Neural progenitor cell (in vitro differentiated cells): ENCODE measurements at regions not wholly inside any gene's neighbourhood (a gene's known extent, or its start where the extent isn't known, plus 50 kb on each side); places are given as distances from the start of the nearest gene placed in this dataset.

Experiments used
- DNase-seq: peaks from one replicate; pipeline ENCODE4 v3.0.0-alpha.2; 2016; ENCODE audit warnings: low spot score
- H2AFZ ChIP-seq: fragments of 200-600 bp; sonication (generic); replicated peaks from 2 replicates; pipeline ENCODE4 v1.6.1; 2016; ENCODE audit warnings: antibody characterized with exemption
- H3F3A ChIP-seq: fragments of 200-600 bp; sonication (generic); 2 replicates; pipeline ENCODE4 v1.6.1; 2016; ENCODE audit warnings: antibody characterized with exemption, low read depth
- H3K27ac ChIP-seq: fragments of 200-600 bp; sonication (generic); 2 replicates; pipeline ENCODE4 v1.5.1; 2016; ENCODE audit warnings: mild to moderate bottlenecking
- H3K27me3 ChIP-seq: fragments of 200-600 bp; sonication (generic); 2 replicates; pipeline ENCODE4 v1.6.1; 2016; ENCODE audit warnings: mild to moderate bottlenecking, moderate library complexity
- H3K36me3 ChIP-seq: fragments of 200-600 bp; sonication (generic); 2 replicates; pipeline ENCODE4 v1.5.1; 2016
- H3K4me1 ChIP-seq: fragments of 200-600 bp; sonication (generic); 2 replicates; pipeline ENCODE4 v1.6.1; 2016; ENCODE audit warnings: mixed run types
- H3K4me2 ChIP-seq: fragments of 200-600 bp; sonication (generic); 2 replicates; pipeline ENCODE4 v1.6.1; 2016
- H3K4me3 ChIP-seq: fragments of 200-600 bp; sonication (generic); 2 replicates; pipeline ENCODE4 v1.5.1; 2016
- H3K79me2 ChIP-seq: fragments of 200-600 bp; sonication (generic); 2 replicates; pipeline ENCODE4 v1.6.1; 2016; ENCODE audit warnings: low read depth
- H3K9ac ChIP-seq: fragments of 200-600 bp; sonication (generic); 2 replicates; pipeline ENCODE4 v1.6.1; 2016
- H3K9me3 ChIP-seq: fragments of 200-600 bp; sonication (generic); 2 replicates; pipeline ENCODE4 v1.5.1; 2016; ENCODE audit warnings: low read depth
- H4K20me1 ChIP-seq: fragments of 200-600 bp; sonication (generic); 2 replicates; pipeline ENCODE4 v1.6.1; 2016; ENCODE audit warnings: low read depth
- H3K27ac Mint-ChIP-seq: 3 replicates; pipeline ENCODE4 v1.8.0; 2021; ENCODE audit warnings: mixed read lengths
- H3K27me3 Mint-ChIP-seq: 2 replicates; pipeline ENCODE4 v1.8.0; 2022; ENCODE audit warnings: low read depth, mild to moderate bottlenecking, inconsistent platforms, moderate library complexity, mixed read lengths; ENCODE audit not compliant: insufficient read depth
- H3K36me3 Mint-ChIP-seq: 3 replicates; pipeline ENCODE4 v1.8.0; 2021; ENCODE audit warnings: mixed read lengths
- H3K4me1 Mint-ChIP-seq: 3 replicates; pipeline ENCODE4 v1.8.0; 2021; ENCODE audit warnings: mixed read lengths
- H3K4me3 Mint-ChIP-seq: 3 replicates; pipeline ENCODE4 v1.8.0; 2021; ENCODE audit warnings: mild to moderate bottlenecking, moderate library complexity, mixed read lengths
- H3K9me3 Mint-ChIP-seq: 3 replicates; pipeline ENCODE4 v1.8.0; 2020; ENCODE audit warnings: mixed read lengths
- CTCF ChIP-seq: fragments of 200-600 bp; sonication (generic); IDR thresholded peaks from 2 replicates; pipeline ENCODE4 v1.5.1; 2017; ENCODE audit warnings: antibody characterized with exemption, mild to moderate bottlenecking
- EZH2 ChIP-seq: fragments of 200-600 bp; sonication (generic); IDR thresholded peaks from 2 replicates; pipeline ENCODE4 v1.6.1; 2017; ENCODE audit warnings: antibody characterized with exemption, mild to moderate bottlenecking, moderate library complexity
- EZH2phosphoT487 ChIP-seq: fragments of 200-600 bp; sonication (generic); IDR thresholded peaks from 2 replicates; pipeline ENCODE4 v1.6.1; 2017; ENCODE audit warnings: antibody characterized with exemption

DNA sequence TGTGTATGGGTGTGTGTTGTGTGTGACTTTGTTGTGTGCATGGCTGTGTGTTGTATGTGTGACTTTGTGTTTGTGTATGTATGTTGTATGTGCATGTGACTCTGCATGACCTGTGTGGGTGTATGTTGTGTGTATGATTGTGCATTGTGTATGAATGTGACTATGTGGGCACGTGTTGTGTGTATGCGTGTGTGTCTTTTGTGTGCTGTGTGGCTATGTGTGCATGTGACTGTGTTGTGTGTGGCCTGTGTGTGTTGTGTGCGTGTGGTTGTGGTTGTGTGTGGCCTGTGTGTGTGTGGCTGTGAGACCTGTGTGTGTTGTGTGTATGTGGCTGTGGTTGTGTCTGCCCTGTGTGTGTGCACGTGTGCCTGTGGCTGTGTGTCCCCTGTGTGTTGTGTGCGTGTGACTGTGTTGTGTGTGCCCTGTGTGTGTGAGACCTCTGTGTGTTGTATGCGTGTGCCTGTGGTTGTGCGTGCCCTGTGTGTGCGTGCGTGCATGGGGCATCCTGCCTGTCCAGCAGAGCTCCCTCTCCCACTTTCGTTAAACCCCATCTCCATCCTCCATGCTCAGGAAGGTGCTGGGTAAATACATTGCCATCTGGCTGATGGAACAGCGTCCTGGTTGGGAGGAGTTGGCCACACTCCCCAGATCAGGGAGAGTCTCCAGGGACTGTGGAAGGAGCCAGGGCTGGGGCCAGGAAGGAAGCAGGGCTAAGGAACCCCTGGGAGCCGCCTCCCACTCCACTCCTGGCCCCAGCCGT lies 90.1 kb upstream of the GSE1 start:
- peaks cover 39% of the 10 kb centered on the region for H3K4me1 ChIP-seq
- peaks cover 25% of the 10 kb centered on the region for H4K20me1 ChIP-seq
- H3K79me2 ChIP-seq, result no peaks in the 10 kb centered on the region
- DNase-seq, result no peak
- no peak for TF ChIP-seq EZH2
- TF ChIP-seq EZH2phosphoT487, result no peak
- no peak for TF ChIP-seq CTCF
- Mint-ChIP-seq H3K27me3 (peaks cover 14% of the 10 kb centered on the region), H3K9me3 (no peaks in the 10 kb centered on the region), H3K4me1 (peaks cover 42% of the 10 kb centered on the region), H3K4me3 (peak overlapping the region; percentile 47), H3K27ac (peak overlapping the region; percentile 78), H3K36me3 (peaks cover 2% of the 10 kb centered on the region)
- H3F3A ChIP-seq, result peaks cover 11% of the 10 kb centered on the region
- no peaks in the 10 kb centered on the region for H3K36me3 ChIP-seq
- no peaks in the 10 kb centered on the region for H3K27me3 ChIP-seq
- H3K9ac ChIP-seq, result no peak overlapping the region
- no peak overlapping the region for H3K27ac ChIP-seq
- H3K4me2 ChIP-seq, result no peak overlapping the region
- H3K9me3 ChIP-seq, result no peaks in the 10 kb centered on the region
- H2AFZ ChIP-seq, result no peak overlapping the region
- no peak overlapping the region for H3K4me3 ChIP-seq

- peaks cover 47% of the 10 kb centered on the region for H3K4me1 Mint-ChIP-seq
Measured at GRCh38 chr16:85523602-85524364, 89.3 kb upstream of the GSE1 start.

DNA sequence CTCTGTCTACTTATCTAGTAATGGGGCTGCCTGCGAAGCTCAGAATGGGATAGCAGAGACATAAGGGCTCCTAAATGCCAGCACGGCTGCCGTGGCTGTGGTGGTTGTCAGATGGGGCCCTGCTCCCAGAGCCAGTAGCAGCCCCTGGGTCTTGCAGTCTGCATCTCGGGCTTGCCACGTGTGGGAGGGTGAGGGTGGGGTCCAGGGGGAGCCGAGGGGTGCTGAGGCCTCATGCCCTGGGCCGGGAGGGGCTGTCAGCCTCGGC lies 88.8 kb upstream of the GSE1 start:
- Mint-ChIP-seq H3K9me3 (no peaks in the 10 kb centered on the region), H3K27me3 (peaks cover 14% of the 10 kb centered on the region), H3K4me3 (no peak overlapping the region), H3K27ac (no peak overlapping the region), H3K36me3 (peaks cover 2% of the 10 kb centered on the region), H3K4me1 (peaks cover 47% of the 10 kb centered on the region)
- TF ChIP-seq EZH2phosphoT487 (no peak), EZH2 (no peak), CTCF (no peak)
- Histone ChIP-seq H4K20me1 (peaks cover 25% of the 10 kb centered on the region), H3K27me3 (no peaks in the 10 kb centered on the region), H3F3A (peaks cover 11% of the 10 kb centered on the region), H3K9ac (no peak overlapping the region), H3K36me3 (no peaks in the 10 kb centered on the region), H3K4me3 (no peak overlapping the region), H3K27ac (no peak overlapping the region), H3K4me1 (peaks cover 39% of the 10 kb centered on the region), H3K9me3 (no peaks in the 10 kb centered on the region), H3K79me2 (no peaks in the 10 kb centered on the region), H2AFZ (no peak overlapping the region), H3K4me2 (no peak overlapping the region)
- DNase-seq, result no peak

More at GRCh38 chr16:85523602-85524364, 89.3 kb upstream of the GSE1 start:
- peaks cover 14% of the 10 kb centered on the region for H3K27me3 Mint-ChIP-seq
- no peak overlapping the region for H3K4me3 Mint-ChIP-seq
- no peak overlapping the region for H3K27ac Mint-ChIP-seq
- H3K79me2 ChIP-seq, result no peaks in the 10 kb centered on the region
- no peaks in the 10 kb centered on the region for H3K27me3 ChIP-seq
- H3K4me1 ChIP-seq, result peaks cover 39% of the 10 kb centered on the region
- no peaks in the 10 kb centered on the region for H3K36me3 ChIP-seq
- H2AFZ ChIP-seq, result no peak overlapping the region
- peaks cover 25% of the 10 kb centered on the region for H4K20me1 ChIP-seq
- peaks cover 2% of the 10 kb centered on the region for H3K36me3 Mint-ChIP-seq
- H3K4me3 ChIP-seq, result no peak overlapping the region
- H3K4me2 ChIP-seq, result no peak overlapping the region
- no peak overlapping the region for H3K27ac ChIP-seq
- no peaks in the 10 kb centered on the region for H3K9me3 Mint-ChIP-seq
- peak; percentile 46 for DNase-seq
- H3F3A ChIP-seq, result peaks cover 11% of the 10 kb centered on the region
- H3K9me3 ChIP-seq, result no peaks in the 10 kb centered on the region
- TF ChIP-seq CTCF (no peak), EZH2 (no peak), EZH2phosphoT487 (no peak)
- H3K9ac ChIP-seq, result no peak overlapping the region
